GM12874 (cell line): ENCODE measurements at regions not wholly inside any gene's neighbourhood (a gene's known extent, or its start where the extent isn't known, plus 50 kb on each side); places are given as distances from the start of the nearest gene placed in this dataset.

Experiments
- TF ChIP-seq, protein P1 (sequence below): IDR thresholded peaks from 2 replicates; pipeline ENCODE4 v1.5.1; 2011; ENCODE audit warnings: low read depth, mild to moderate bottlenecking, control low read depth, low read length, moderate library complexity; ENCODE audit not compliant: insufficient read depth

DNA sequence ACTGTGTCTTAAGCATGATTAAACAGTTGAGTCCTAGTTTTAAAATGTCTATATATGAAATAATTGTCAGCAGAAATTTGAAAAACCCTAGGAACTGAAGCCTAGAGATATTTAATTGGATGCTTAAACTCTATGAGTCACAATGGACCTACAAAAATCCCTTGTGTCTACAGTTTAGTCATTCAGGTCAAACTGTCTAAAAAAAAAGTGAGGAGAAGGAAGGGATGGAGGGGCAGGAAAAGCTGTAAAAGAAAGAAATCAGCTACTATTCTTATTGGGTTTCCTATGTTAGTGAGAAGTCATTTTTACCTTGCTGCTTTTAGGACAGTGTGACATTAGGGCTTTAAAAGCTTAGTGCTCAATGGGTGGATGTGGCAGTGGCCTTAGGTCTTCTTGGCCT is 406.1 kb upstream of the FZD8 start:
- TF ChIP-seq, protein P1, sequence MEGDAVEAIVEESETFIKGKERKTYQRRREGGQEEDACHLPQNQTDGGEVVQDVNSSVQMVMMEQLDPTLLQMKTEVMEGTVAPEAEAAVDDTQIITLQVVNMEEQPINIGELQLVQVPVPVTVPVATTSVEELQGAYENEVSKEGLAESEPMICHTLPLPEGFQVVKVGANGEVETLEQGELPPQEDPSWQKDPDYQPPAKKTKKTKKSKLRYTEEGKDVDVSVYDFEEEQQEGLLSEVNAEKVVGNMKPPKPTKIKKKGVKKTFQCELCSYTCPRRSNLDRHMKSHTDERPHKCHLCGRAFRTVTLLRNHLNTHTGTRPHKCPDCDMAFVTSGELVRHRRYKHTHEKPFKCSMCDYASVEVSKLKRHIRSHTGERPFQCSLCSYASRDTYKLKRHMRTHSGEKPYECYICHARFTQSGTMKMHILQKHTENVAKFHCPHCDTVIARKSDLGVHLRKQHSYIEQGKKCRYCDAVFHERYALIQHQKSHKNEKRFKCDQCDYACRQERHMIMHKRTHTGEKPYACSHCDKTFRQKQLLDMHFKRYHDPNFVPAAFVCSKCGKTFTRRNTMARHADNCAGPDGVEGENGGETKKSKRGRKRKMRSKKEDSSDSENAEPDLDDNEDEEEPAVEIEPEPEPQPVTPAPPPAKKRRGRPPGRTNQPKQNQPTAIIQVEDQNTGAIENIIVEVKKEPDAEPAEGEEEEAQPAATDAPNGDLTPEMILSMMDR: no peak

DNA sequence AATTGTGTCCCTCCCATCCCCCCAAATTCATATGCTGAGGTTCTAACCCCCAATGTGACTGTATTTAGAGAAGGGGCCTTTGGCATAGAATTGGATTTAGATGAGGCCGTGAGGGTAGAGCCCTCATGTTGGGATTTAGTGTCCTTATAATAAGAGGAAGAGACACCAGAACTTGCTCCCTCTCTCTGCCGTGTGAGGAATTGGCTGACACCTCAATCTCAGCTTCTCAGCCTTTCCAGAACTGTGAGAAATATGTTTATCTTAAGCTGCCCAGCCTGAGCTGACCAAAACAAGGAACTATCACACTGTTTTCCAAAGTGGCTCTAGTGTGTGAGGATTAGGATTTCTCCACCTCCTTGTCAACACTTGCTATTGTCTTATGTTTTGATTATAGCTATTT is 400.0 kb upstream of the FZD8 start:
- TF ChIP-seq, protein P1: no peak

DNA sequence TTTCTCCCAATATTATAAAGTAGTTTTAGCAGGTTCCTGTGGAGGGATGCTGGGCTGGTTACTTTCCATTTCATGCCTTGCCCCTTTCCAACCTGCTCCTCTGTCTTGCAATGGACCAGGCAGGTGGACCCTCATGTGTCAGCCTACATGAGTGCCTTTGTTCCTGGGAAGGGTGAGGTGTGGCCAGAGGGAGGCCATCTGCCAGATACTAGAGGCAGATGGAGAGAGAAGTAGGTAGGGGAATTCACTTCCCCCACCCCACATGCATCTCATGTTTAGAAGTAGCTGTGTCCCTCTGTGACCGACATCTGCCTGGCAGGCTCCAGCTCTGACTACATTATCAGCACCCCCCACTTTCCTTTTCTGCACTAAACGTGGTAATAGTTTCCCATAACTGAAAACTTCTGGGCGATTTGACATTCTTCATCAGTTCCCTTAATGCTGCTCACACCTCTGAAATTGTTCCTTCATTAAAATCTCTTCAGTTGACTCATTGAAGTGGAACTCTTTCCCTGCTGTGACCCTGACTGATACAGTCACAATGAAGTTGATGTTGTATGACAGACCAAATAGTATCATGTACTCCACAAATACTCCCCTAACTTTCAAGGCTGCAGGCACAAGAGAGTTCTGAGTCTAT is 396.3 kb upstream of the FZD8 start:
- TF ChIP-seq, protein P1: no peak

DNA sequence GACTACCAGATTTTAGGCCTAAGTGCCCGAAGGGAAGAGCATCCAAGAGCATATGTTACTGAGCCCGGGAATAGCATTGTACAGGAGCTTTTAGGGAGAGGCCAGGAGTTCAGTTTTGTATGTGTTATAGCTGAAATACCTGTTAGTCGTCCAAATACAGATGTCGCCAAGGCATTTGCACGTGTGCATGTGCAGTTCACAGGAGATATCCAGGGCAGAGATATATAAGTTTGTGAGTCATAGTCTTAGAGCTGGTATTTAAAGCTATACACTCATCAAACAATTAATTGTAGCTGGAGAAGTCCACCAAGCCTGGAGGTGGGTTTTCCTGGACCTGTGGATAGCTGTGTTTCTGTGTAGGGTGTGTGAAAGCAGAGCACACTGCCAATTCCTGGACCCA is 394.0 kb upstream of the FZD8 start:
- TF ChIP-seq, protein P1: no peak

DNA sequence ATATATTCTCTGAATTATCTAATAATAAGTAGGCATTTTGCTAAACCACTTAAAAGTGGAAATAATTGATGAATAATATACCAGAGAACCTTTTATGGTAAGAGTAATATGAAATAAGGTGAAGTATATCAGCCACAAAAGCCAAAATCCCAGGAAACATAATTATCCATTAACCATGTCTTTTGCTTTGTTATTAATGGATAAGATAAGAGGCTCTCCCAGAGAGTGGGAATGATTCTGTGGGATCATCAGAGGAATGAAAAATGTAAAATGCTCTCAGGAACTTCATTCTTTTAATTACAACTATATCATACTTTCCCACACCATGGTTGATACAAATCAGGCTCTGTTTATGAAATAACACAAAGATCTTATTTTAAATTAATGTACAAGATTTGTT is 391.7 kb upstream of the FZD8 start:
- TF ChIP-seq, protein P1: no peak

DNA sequence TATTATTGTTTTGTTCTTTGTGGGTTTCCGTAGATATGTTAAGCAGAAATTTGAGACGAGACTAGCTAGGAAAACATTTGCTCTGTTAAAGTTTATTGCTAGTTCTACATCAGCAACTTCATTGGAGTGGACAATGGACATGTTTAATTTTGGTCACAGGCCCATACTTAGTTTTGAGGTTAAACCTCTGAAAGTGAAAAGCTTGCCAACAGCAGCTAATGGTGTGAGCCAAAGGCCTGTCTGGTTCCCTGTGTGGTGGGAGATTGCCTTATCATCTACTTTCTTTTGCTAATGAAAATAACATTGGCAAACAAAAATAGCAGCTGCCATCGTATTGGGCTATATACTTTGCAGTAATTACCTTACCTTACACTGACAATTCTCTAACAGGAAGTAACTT is 388.4 kb upstream of the FZD8 start:
- TF ChIP-seq, protein P1: no peak

DNA sequence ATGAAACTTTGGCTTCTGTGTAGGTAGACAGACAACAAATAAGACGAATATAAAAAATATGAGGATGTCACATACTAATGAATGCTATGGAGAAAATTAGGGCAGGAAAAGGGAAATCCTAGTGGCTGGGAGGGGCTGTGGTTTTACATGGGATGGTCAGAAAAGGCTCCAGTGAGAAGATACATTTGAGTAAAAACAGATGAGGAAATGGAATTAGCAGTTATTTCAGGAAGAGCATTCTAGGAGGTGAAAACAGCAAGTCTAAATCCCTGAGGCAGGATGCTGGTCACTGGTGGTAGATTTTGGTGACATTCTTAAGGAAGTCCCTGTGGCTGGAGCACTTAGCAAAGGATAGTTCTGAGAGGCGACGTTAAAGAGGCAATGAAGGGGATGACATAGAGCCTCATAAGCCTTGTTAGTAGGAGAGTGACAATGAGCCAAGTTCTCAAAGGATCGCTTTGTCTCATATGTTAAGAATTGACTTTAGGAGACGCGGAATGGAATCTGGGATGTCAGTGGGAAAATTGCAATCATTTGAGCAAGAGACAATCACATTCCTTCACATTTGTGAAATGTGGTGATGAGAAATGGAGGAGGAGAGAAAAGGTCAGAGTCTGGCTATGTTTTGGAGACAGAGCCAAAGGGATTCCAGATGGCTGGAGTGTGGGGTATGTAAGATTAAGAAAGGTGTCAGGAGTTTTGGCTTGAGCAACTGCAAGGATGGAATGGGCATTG is 384.7 kb upstream of the FZD8 start:
- TF ChIP-seq, protein P1: no peak
